ENCODE measurements at regions not wholly inside any gene's neighbourhood (a gene's known extent, or its start where the extent isn't known, plus 50 kb on each side); places are given as distances from the start of the nearest gene placed in this dataset.

- TF ChIP-seq CTCF (IDR thresholded peaks at IDR 0.05) (no peak), FOXP1 (CRISPR knock-in tag; IDR thresholded peaks at IDR 0.05; ENCODE audit: borderline replicate concordance) (no peak), RORB (CRISPR knock-in tag; IDR thresholded peaks at IDR 0.05) (no peak), JUN (CRISPR knock-in tag; IDR thresholded peaks at IDR 0.05) (no peak), ESRRA (CRISPR knock-in tag; IDR thresholded peaks at IDR 0.05; ENCODE audit: borderline replicate concordance) (no peak), USF1 (CRISPR knock-in tag; IDR thresholded peaks at IDR 0.05) (no peak), ATF6 (CRISPR knock-in tag; IDR thresholded peaks at IDR 0.05) (no peak), IRF2 (CRISPR knock-in tag; IDR thresholded peaks at IDR 0.05; ENCODE audit: borderline replicate concordance, low read depth) (no peak), ATF2 (CRISPR knock-in tag; IDR thresholded peaks at IDR 0.05; ENCODE audit: borderline replicate concordance, low read depth) (no peak), ATF3 (CRISPR knock-in tag; conservative IDR thresholded peaks at IDR 0.05) (no peak), FOXK1 (CRISPR knock-in tag; IDR thresholded peaks at IDR 0.05) (no peak)
Measured at GRCh38 chr11:112318184-112318591, 57.5 kb upstream of the PLET1 start.

Measured in WTC11 (cell line).